ENCODE measurements at regions not wholly inside any gene's neighbourhood (a gene's known extent, or its start where the extent isn't known, plus 50 kb on each side); places are given as distances from the start of the nearest gene placed in this dataset.

GRCh38 chr5:121424976-121425375, 426.7 kb upstream of the FTMT start:
- TF ChIP-seq CTCF (conservative IDR thresholded peaks at IDR 0.05; ENCODE audit: low read depth, low read length) (no peak), RFX5 (IDR thresholded peaks at IDR 0.05; ENCODE audit: low read depth, low read length) (no peak), BHLHE40 (IDR thresholded peaks at IDR 0.05; ENCODE audit: low read depth, low read length) (no peak), MAFK (IDR thresholded peaks at IDR 0.05; ENCODE audit: low read depth, low read length) (no peak), SMC3 (IDR thresholded peaks at IDR 0.05; ENCODE audit: low read depth, low read length) (no peak), POLR2A (IDR thresholded peaks at IDR 0.05; ENCODE audit: low read depth, low read length) (no peak)

Measured in IMR-90 (cell line).